ENCODE measurements at regions not wholly inside any gene's neighbourhood (a gene's known extent, or its start where the extent isn't known, plus 50 kb on each side); places are given as distances from the start of the nearest gene placed in this dataset.

DNA sequence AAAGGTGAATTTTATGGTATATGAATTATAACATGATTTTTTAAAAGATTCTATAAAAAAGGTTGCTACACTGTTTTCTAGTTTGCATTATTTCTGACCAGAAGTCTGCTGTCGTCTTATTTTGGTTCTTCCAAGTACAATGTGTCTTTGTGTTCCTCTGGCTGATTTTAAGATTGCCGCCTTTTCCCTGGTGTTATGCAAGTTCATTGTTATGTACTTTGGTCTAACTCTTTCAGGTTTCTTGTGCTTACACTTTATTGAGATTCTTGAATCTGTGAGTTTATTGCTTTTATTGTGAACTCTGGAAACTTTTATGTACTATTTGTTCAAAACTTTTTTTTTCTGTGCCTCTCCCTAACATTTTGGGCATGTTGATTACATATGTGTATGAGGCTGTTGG lies 109.8 kb downstream of the RFX6 start:
- TF ChIP-seq, protein P1, sequence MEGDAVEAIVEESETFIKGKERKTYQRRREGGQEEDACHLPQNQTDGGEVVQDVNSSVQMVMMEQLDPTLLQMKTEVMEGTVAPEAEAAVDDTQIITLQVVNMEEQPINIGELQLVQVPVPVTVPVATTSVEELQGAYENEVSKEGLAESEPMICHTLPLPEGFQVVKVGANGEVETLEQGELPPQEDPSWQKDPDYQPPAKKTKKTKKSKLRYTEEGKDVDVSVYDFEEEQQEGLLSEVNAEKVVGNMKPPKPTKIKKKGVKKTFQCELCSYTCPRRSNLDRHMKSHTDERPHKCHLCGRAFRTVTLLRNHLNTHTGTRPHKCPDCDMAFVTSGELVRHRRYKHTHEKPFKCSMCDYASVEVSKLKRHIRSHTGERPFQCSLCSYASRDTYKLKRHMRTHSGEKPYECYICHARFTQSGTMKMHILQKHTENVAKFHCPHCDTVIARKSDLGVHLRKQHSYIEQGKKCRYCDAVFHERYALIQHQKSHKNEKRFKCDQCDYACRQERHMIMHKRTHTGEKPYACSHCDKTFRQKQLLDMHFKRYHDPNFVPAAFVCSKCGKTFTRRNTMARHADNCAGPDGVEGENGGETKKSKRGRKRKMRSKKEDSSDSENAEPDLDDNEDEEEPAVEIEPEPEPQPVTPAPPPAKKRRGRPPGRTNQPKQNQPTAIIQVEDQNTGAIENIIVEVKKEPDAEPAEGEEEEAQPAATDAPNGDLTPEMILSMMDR (IDR thresholded peaks at IDR 0.05; ENCODE audit: low read depth, low read length, missing input control): no peak
- TF ChIP-seq, protein P2, sequence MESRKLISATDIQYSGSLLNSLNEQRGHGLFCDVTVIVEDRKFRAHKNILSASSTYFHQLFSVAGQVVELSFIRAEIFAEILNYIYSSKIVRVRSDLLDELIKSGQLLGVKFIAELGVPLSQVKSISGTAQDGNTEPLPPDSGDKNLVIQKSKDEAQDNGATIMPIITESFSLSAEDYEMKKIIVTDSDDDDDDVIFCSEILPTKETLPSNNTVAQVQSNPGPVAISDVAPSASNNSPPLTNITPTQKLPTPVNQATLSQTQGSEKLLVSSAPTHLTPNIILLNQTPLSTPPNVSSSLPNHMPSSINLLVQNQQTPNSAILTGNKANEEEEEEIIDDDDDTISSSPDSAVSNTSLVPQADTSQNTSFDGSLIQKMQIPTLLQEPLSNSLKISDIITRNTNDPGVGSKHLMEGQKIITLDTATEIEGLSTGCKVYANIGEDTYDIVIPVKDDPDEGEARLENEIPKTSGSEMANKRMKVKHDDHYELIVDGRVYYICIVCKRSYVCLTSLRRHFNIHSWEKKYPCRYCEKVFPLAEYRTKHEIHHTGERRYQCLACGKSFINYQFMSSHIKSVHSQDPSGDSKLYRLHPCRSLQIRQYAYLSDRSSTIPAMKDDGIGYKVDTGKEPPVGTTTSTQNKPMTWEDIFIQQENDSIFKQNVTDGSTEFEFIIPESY (IDR thresholded peaks at IDR 0.05): no peak
- TF ChIP-seq RAD21 (IDR thresholded peaks at IDR 0.05) (no peak), SP1 (IDR thresholded peaks at IDR 0.05) (no peak), GABPA (IDR thresholded peaks at IDR 0.05 in 1 of 2, conservative IDR thresholded peaks at IDR 0.05 in 1 of 2) (no peak), TAF1 (conservative IDR thresholded peaks at IDR 0.05) (no peak), RXRA (IDR thresholded peaks at IDR 0.05) (no peak), EGR1 (IDR thresholded peaks at IDR 0.05; ENCODE audit: low read depth in 2 of 2) (no peak), YY1 (IDR thresholded peaks at IDR 0.05) (no peak), FOXA1 (IDR thresholded peaks at IDR 0.05) (no peak)
- TF ChIP-seq, protein P3, sequence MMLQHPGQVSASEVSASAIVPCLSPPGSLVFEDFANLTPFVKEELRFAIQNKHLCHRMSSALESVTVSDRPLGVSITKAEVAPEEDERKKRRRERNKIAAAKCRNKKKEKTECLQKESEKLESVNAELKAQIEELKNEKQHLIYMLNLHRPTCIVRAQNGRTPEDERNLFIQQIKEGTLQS (IDR thresholded peaks at IDR 0.05): no peak
- TF ChIP-seq, protein P4, sequence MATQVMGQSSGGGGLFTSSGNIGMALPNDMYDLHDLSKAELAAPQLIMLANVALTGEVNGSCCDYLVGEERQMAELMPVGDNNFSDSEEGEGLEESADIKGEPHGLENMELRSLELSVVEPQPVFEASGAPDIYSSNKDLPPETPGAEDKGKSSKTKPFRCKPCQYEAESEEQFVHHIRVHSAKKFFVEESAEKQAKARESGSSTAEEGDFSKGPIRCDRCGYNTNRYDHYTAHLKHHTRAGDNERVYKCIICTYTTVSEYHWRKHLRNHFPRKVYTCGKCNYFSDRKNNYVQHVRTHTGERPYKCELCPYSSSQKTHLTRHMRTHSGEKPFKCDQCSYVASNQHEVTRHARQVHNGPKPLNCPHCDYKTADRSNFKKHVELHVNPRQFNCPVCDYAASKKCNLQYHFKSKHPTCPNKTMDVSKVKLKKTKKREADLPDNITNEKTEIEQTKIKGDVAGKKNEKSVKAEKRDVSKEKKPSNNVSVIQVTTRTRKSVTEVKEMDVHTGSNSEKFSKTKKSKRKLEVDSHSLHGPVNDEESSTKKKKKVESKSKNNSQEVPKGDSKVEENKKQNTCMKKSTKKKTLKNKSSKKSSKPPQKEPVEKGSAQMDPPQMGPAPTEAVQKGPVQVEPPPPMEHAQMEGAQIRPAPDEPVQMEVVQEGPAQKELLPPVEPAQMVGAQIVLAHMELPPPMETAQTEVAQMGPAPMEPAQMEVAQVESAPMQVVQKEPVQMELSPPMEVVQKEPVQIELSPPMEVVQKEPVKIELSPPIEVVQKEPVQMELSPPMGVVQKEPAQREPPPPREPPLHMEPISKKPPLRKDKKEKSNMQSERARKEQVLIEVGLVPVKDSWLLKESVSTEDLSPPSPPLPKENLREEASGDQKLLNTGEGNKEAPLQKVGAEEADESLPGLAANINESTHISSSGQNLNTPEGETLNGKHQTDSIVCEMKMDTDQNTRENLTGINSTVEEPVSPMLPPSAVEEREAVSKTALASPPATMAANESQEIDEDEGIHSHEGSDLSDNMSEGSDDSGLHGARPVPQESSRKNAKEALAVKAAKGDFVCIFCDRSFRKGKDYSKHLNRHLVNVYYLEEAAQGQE (IDR thresholded peaks at IDR 0.05): no peak
- TF ChIP-seq, protein P5, sequence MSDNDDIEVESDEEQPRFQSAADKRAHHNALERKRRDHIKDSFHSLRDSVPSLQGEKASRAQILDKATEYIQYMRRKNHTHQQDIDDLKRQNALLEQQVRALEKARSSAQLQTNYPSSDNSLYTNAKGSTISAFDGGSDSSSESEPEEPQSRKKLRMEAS (IDR thresholded peaks at IDR 0.05): no peak
